Heart right ventricle (tissue), 16 donors: ENCODE measurements at regions not wholly inside any gene's neighbourhood (a gene's known extent, or its start where the extent isn't known, plus 50 kb on each side); places are given as distances from the start of the nearest gene placed in this dataset.
"Not testable (repeated sequence)": the region's sequence is repeated elsewhere in the genome, so short reads cannot be mapped to it uniquely, and the experiment has no call there.

ENCODE experiments used
- ATAC-seq, 8 donors: fragments of 200-7000 bp; cut with Tn5 transposase; one replicate each; pipeline ENCODE4 v1.9.1; 2020; ENCODE audit warnings: mild to moderate bottlenecking in 8 of 8, moderate library complexity in 8 of 8, moderate number of reproducible peaks in 1 of 8
- DNase-seq, 2 donors: peaks; one replicate each; pipeline ENCODE4 v3.0.0-alpha.2; 2020
- H3K27ac ChIP-seq, 10 donors: fragments of 200-600 bp; sonication (generic) in 2 of 10; one replicate each; pipeline versions ENCODE4 v1.5.0 to v1.8.0; 2020 to 2022; ENCODE audit warnings: mild to moderate bottlenecking in 3 of 10
- H3K27me3 ChIP-seq, 7 donors: fragments of 200-600 bp; one replicate each; pipeline ENCODE4 v1.8.0; 2021 to 2022; ENCODE audit warnings: mild to moderate bottlenecking in 2 of 7
- H3K36me3 ChIP-seq, 9 donors: fragments of 200-600 bp; sonication (generic) in 1 of 9; one replicate each; pipeline versions ENCODE4 v1.5.0 to v1.8.0; 2020 to 2022; ENCODE audit warnings: mild to moderate bottlenecking in 2 of 9
- H3K4me1 ChIP-seq, 9 donors: fragments of 200-600 bp; sonication (generic) in 1 of 9; one replicate each; pipeline versions ENCODE4 v1.5.0 to v1.8.0; 2020 to 2022; ENCODE audit warnings: mild to moderate bottlenecking in 4 of 9
- H3K4me3 ChIP-seq, 10 donors: fragments of 200-600 bp; sonication (generic) in 2 of 10; one replicate each; pipeline versions ENCODE4 v1.5.0 to v1.8.0; 2020 to 2022; ENCODE audit warnings: mild to moderate bottlenecking in 7 of 10, moderate library complexity in 2 of 10
- H3K9me3 ChIP-seq, 11 donors: fragments of 200-600 bp in 10 of 11; sonication (generic) in 2 of 11; one replicate each; pipeline versions ENCODE4 v1.5.0 to v1.8.0; 2013 to 2022; ENCODE audit warnings: mild to moderate bottlenecking in 2 of 11, control low read depth in 1 of 11, moderate library complexity in 1 of 11
- CTCF ChIP-seq, 9 donors: fragments of 200-600 bp; sonication (generic) in 2 of 9; IDR thresholded peaks; one replicate each; pipeline versions ENCODE4 v1.5.0 to v1.8.0; 2021 to 2022; ENCODE audit warnings: antibody characterized with exemption in 9 of 9, mild to moderate bottlenecking in 5 of 9, moderate library complexity in 1 of 9
- WGBS, 2 donors: extraction: QIAGEN DNeasy Blood & Tissue Kit; methylation state at CpG; one replicate each; pipeline ENCODE4 v1.1.7; 2013; ENCODE audit warnings: inconsistent platforms in 1 of 2; 5-methylcytosine and 5-hydroxymethylcytosine counted together
- intact Hi-C, 10 donors: fragments of 100-400 bp; cut with DNase I; formaldehyde crosslinking; loops; one replicate each; pipeline versions ENCODE4 v1.11.1 to v1.14.2; 2022
- donor health status: Arrhythmogenic right ventricular cardiomyopathy.
- donor health status: ischemic (EF 13 %, LVEDD 7.1; RV severe dilation, severe dysfunction).
- donor health status: healthy with polysubstance abuse.
- donor health status: DM: no; HTN: yes; CAD: no.
- donor health status: DM: no; HTN: no; CAD: no.
- donor health status: ischemic (EF 25% LVEDD 6.9; RV normal size, moderate dysfunction).
- donor health status: ischemic (EF 25% LVEDD 5.7; RV mildly dilated, moderate dysfunction).
- donor health status: healthy.
- donor health status: DM: yes; HTN: yes; CAD: no.
- donor health status: Ischemic cardiomyopathy.
- donor health status: ischemic (EF 35%, LVEDD 5.7; RV mildly dilated, moderate dysfunction).
- donor health status: nonischemic (EF 11% LVEDD 7.7; RV severe dilation, severe dysfunction).
- donor health status: DM: yes; HTN: yes; CAD: no.
- donor health status: PGD.
- donor health status: ischemic (EF 29% LVEDD 5.4; RV normal size, mild dysfunction).
- donor health status: nonischemic (EF 23%, LVEDD 6.1; RV moderate dilation, normal function).

GRCh38 chr17:11170881-11171280, 70.1 kb upstream of the SHISA6 start:
- DNase-seq (no peak), ATAC-seq (no peak)
- Histone ChIP-seq H3K4me3 (no peak overlapping the region), H3K27me3 (peaks cover 0 to 15% (median 0%) of the 10 kb centered on the region in 7 donors), H3K27ac (no peak overlapping the region), H3K36me3 (no peaks in the 10 kb centered on the region), H3K4me1 (no peaks in the 10 kb centered on the region), H3K9me3 (peaks cover 0 to 16% (median 3%) of the 10 kb centered on the region in 11 donors)
- intact Hi-C loops: no loop called here
- TF ChIP-seq CTCF (IDR thresholded peaks at IDR 0.05): no peak
- 44 to 53% methylated on average over 7 of the region's 7 CpGs for WGBS, 2 donors

GRCh38 chr17:11151818-11152425, 89.1 kb upstream of the SHISA6 start:
- no peaks in the 10 kb centered on the region for H3K9me3 ChIP-seq
- H3K4me3 ChIP-seq: no peak overlapping the region
- peaks cover 0 to 3% (median 0%) of the 10 kb centered on the region in 7 donors for H3K27me3 ChIP-seq
- intact Hi-C loops: no loop called here
- no peak overlapping the region for H3K27ac ChIP-seq
- WGBS, 2 donors: 77 to 79% methylated on average over 8 of the region's 8 CpGs
- no peak for TF ChIP-seq CTCF (IDR thresholded peaks at IDR 0.05)
- no peak for DNase-seq
- H3K36me3 ChIP-seq: no peaks in the 10 kb centered on the region
- no peak for ATAC-seq
- no peaks in the 10 kb centered on the region for H3K4me1 ChIP-seq

- ATAC-seq, intact Hi-C loops, H3K27me3 ChIP-seq, H3K9me3 ChIP-seq, H3K4me1 ChIP-seq, H3K27ac ChIP-seq, H3K4me3 ChIP-seq, H3K36me3 ChIP-seq, DNase-seq: not testable (repeated sequence)
- 91 to 95% methylated on average over 19 of the region's 19 CpGs for WGBS, 2 donors
Observed at GRCh38 chr17:11150906-11151511, 90.0 kb upstream of the SHISA6 start.

GRCh38 chr17:11144358-11145233, 96.4 kb upstream of the SHISA6 start:
- intact Hi-C loops: loop anchor here in 9 of 10 donors (1.0 to 10.0 kb wide), 5 partner anchors 262 to 270 kb away; no protein-coding TSS in a partner anchor
- TF ChIP-seq CTCF (IDR thresholded peaks at IDR 0.05): peak; percentile 16 to 77 (median 66)
- Histone ChIP-seq H3K36me3 (no peaks in the 10 kb centered on the region), H3K9me3 (peaks cover 0 to 5% (median 0%) of the 10 kb centered on the region in 11 donors), H3K4me1 (peaks cover 0 to 8% (median 0%) of the 10 kb centered on the region in 9 donors), H3K27ac (no peak overlapping the region), H3K4me3 (no peak overlapping the region), H3K27me3 (peaks cover 0 to 3% (median 0%) of the 10 kb centered on the region in 7 donors)
- ATAC-seq (peak in 2 of 8 donors; percentile 39 to 48), DNase-seq (peak in 1 of 2 donors; percentile 27)
- 38 to 42% methylated on average over 7 of the region's 7 CpGs for WGBS, 2 donors
